GM21737 (cell line): ENCODE measurements at regions not wholly inside any gene's neighbourhood (a gene's known extent, or its start where the extent isn't known, plus 50 kb on each side); places are given as distances from the start of the nearest gene placed in this dataset.

Source experiments
- ATAC-seq: cut with Tn5 transposase; IDR thresholded peaks from one replicate; pipeline ENCODE4 v1.9.1; 2021; ENCODE audit warnings: mild to moderate bottlenecking, moderate library complexity; ENCODE audit not compliant: unreplicated experiment

GRCh38 chr17:5817475-5818395, 233.4 kb upstream of the NLRP1 start:
- no peak for ATAC-seq

GRCh38 chr17:5819396-5819795, 235.1 kb upstream of the NLRP1 start:
- ATAC-seq = no peak

- no peak for ATAC-seq
Measured at GRCh38 chr17:5819921-5820685, 235.8 kb upstream of the NLRP1 start.

- ATAC-seq = no peak
Measured at GRCh38 chr17:5820721-5821456, 236.6 kb upstream of the NLRP1 start.

- ATAC-seq = no peak
Measured at GRCh38 chr17:5821803-5822202, 237.5 kb upstream of the NLRP1 start.

- ATAC-seq = no peak
Measured at GRCh38 chr17:5822281-5823060, 238.2 kb upstream of the NLRP1 start.

- no peak for ATAC-seq
Measured at GRCh38 chr17:5823219-5823618, 238.9 kb upstream of the NLRP1 start.

GRCh38 chr17:5825717-5826330, 241.5 kb upstream of the NLRP1 start:
- ATAC-seq = no peak

GRCh38 chr17:5826384-5826783, 242.1 kb upstream of the NLRP1 start:
- ATAC-seq = no peak

- no peak for ATAC-seq
Measured at GRCh38 chr17:5830921-5831320, 239.3 kb upstream of the WSCD1 start.

GRCh38 chr17:5832886-5833285, 237.3 kb upstream of the WSCD1 start:
- ATAC-seq = no peak

- no peak for ATAC-seq
Measured at GRCh38 chr17:5837055-5837491, 233.1 kb upstream of the WSCD1 start.

GRCh38 chr17:5838661-5839300, 231.4 kb upstream of the WSCD1 start:
- ATAC-seq = no peak

GRCh38 chr17:5840811-5841446, 229.2 kb upstream of the WSCD1 start:
- ATAC-seq = no peak

GRCh38 chr17:5841862-5842261, 228.3 kb upstream of the WSCD1 start:
- no peak for ATAC-seq

- ATAC-seq = no peak
Measured at GRCh38 chr17:5843366-5844026, 226.7 kb upstream of the WSCD1 start.

- no peak for ATAC-seq
Measured at GRCh38 chr17:5846001-5846400, 224.2 kb upstream of the WSCD1 start.

GRCh38 chr17:5854871-5855554, 215.2 kb upstream of the WSCD1 start:
- no peak for ATAC-seq
